Esophagus muscularis mucosa (tissue), 3 donors: ENCODE measurements at regions not wholly inside any gene's neighbourhood (a gene's known extent, or its start where the extent isn't known, plus 50 kb on each side); places are given as distances from the start of the nearest gene placed in this dataset.

ENCODE experiments used
- CTCF ChIP-seq, 3 experiments: fragments of 200-600 bp in 2 of 3; fragments of 450-650 bp in 1 of 3; sonication (generic) in 2 of 3; IDR thresholded peaks; one replicate each; pipeline ENCODE4 v1.5.1; 2017 to 2019; ENCODE audit warnings: antibody characterized with exemption in 3 of 3, mild to moderate bottlenecking in 2 of 3, moderate library complexity in 1 of 3
- POLR2AphosphoS5 ChIP-seq, 2 donors: sonication (generic); formaldehyde crosslinking; IDR thresholded peaks; one replicate each; pipeline ENCODE4 v1.6.1; 2017; ENCODE audit warnings: antibody characterized with exemption in 2 of 2

- no peak for TF ChIP-seq CTCF (IDR thresholded peaks at IDR 0.05)
- TF ChIP-seq POLR2AphosphoS5 (IDR thresholded peaks at IDR 0.05), result no peak
Observed at GRCh38 chr5:45113726-45114125, 305.0 kb downstream of the MRPS30 start.
